OCI-LY7 (cell line): ENCODE measurements at regions not wholly inside any gene's neighbourhood (a gene's known extent, or its start where the extent isn't known, plus 50 kb on each side); places are given as distances from the start of the nearest gene placed in this dataset.

Source experiments
- EZH2phosphoT487 ChIP-seq: fragments of 200-600 bp; sonication (generic); IDR thresholded peaks from 2 replicates; pipeline ENCODE4 v1.6.1; 2018; ENCODE audit warnings: low read depth, borderline replicate concordance, mild to moderate bottlenecking, mixed run types, antibody characterized with exemption, low read length, moderate library complexity, mixed read lengths
- TF ChIP-seq, protein P1 (sequence below): fragments of 200-600 bp; sonication (generic); conservative IDR thresholded peaks from 2 replicates; pipeline ENCODE4 v1.5.1; 2014; ENCODE audit warnings: mild to moderate bottlenecking, antibody characterized with exemption, low read length, moderate library complexity, mixed read lengths

- TF ChIP-seq, protein P1, sequence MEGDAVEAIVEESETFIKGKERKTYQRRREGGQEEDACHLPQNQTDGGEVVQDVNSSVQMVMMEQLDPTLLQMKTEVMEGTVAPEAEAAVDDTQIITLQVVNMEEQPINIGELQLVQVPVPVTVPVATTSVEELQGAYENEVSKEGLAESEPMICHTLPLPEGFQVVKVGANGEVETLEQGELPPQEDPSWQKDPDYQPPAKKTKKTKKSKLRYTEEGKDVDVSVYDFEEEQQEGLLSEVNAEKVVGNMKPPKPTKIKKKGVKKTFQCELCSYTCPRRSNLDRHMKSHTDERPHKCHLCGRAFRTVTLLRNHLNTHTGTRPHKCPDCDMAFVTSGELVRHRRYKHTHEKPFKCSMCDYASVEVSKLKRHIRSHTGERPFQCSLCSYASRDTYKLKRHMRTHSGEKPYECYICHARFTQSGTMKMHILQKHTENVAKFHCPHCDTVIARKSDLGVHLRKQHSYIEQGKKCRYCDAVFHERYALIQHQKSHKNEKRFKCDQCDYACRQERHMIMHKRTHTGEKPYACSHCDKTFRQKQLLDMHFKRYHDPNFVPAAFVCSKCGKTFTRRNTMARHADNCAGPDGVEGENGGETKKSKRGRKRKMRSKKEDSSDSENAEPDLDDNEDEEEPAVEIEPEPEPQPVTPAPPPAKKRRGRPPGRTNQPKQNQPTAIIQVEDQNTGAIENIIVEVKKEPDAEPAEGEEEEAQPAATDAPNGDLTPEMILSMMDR, result no peak
- TF ChIP-seq EZH2phosphoT487, result no peak
Observed at GRCh38 chrX:137748827-137749226, 182.9 kb downstream of the ZIC3 start.
